ENCODE measurements at regions not wholly inside any gene's neighbourhood (a gene's known extent, or its start where the extent isn't known, plus 50 kb on each side); places are given as distances from the start of the nearest gene placed in this dataset.

GRCh38 chr5:67300326-67300725, 103.7 kb upstream of the CD180 start:
- TF ChIP-seq CTCF (IDR thresholded peaks at IDR 0.05; ENCODE audit: insufficient read depth, low read depth, low read length, missing control alignments): no peak
- H3K4me3 ChIP-seq (ENCODE audit: low read length): no peak overlapping the region
- DNase-seq (ENCODE audit: low read depth): no peak

GRCh38 chr5:67299231-67299735, 102.7 kb upstream of the CD180 start:
- no peak overlapping the region for H3K4me3 ChIP-seq (ENCODE audit: low read length)
- TF ChIP-seq CTCF (IDR thresholded peaks at IDR 0.05; ENCODE audit: insufficient read depth, low read depth, low read length, missing control alignments): no peak
- DNase-seq (ENCODE audit: low read depth): no peak

DNA sequence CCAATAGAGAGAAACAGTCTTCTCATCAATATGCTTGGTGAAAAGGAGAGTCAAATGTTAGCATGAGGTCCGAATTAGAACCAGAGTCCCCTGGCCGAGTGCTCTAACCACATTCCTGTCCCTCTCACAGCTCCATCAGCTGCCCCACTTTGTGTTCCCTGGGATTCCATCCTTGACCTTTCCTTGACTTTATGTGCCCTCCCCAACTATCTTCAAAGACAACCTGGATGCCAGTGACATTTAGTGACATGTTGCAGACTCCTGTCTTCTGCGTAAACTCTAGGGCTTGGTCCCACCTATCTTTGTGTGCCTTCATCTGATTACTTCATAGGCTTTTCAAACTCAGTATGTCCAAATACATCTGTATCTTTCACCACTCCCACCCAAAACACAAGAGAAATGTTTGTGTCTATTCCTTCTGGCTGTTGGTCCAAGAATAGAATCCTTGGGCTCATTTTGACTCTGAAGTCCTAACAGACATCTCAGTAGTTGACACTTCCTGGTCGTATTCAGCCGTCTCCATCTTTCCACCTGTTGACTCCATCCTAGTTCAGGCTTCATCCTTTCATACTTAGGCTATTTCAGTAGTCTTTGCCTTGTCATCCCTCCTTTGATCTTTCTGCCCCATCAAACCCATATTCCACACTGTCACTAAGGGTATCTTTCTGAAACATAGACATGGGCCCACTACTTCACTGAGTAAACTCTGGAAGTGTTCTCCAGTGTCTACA, 101.4 kb upstream of the CD180 start:
- no peak for TF ChIP-seq CTCF (IDR thresholded peaks at IDR 0.05; ENCODE audit: insufficient read depth, low read depth, low read length, missing control alignments)
- no peak overlapping the region for H3K4me3 ChIP-seq (ENCODE audit: low read length)
- DNase-seq (ENCODE audit: low read depth): no peak

- no peak overlapping the region for H3K4me3 ChIP-seq (ENCODE audit: low read length)
- peak; percentile 13 for DNase-seq (ENCODE audit: low read depth)
These were observed 100.8 kb upstream of the CD180 start for GRCh38 chr5:67297376-67297775.

DNA sequence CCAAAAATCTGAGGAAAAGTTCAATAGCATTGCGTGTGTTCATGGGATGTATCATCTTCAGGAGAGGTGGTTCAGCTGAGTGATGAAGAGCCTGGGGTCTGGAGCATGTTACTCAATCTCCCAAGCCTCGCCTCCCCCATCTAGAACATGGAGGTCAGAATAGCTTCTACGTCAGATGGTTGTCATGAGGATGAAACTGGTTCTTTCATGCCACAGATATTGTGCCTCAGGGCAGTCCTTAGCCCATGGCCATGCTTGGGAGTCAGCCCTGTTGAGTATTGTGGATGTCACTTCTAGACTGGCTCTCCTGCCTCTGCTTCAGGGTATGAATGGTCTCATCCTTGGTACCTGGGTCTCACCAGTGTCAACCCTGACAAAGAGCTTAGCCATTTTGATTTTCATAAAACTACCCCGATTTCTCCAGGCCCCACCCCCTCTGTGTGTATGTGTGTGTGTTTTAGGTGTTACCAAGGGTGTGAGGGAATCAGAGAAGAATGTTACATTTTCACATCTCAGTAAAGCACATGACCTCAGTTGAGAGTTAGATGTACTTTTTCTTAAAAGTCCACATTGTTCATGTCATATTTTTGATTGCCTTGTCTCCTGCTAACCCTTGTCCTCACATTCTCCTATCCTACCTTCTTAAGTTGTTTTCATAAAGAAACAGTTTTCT, 97.8 kb upstream of the CD180 start:
- H3K4me3 ChIP-seq (ENCODE audit: low read length): no peak overlapping the region
- DNase-seq (ENCODE audit: low read depth): no peak
- TF ChIP-seq CTCF (IDR thresholded peaks at IDR 0.05; ENCODE audit: insufficient read depth, low read depth, low read length, missing control alignments): no peak

More at GRCh38 chr5:67297376-67297775, 100.8 kb upstream of the CD180 start:
- TF ChIP-seq CTCF (IDR thresholded peaks at IDR 0.05; ENCODE audit: insufficient read depth, low read depth, low read length, missing control alignments): no peak

DNA sequence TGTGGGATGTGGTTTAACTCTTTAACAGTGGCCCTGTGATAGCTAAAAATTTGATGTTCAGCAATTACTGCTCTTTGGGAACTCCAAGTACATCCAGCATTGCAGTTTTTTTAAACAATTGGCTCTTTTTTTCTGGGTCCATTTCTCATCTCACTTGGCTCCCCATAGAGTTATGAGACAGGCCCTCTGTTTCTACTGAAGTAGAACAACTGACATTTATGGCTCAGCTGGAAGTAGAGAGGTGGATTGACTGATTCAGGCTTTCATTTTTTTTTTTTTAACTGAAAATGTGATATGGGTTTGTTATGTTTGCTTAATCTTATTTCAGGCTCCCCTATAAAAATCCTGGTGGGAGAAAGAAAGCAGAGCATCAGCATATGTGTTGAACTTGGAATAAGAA, 96.6 kb upstream of the CD180 start:
- TF ChIP-seq CTCF (IDR thresholded peaks at IDR 0.05; ENCODE audit: insufficient read depth, low read depth, low read length, missing control alignments): no peak
- no peak for DNase-seq (ENCODE audit: low read depth)
- no peak overlapping the region for H3K4me3 ChIP-seq (ENCODE audit: low read length)
